Endothelial cell of umbilical vein (primary cell): ENCODE measurements at regions not wholly inside any gene's neighbourhood (a gene's known extent, or its start where the extent isn't known, plus 50 kb on each side); places are given as distances from the start of the nearest gene placed in this dataset.

Source experiments
- FOS ChIP-seq: IDR thresholded peaks from 2 replicates; pipeline ENCODE4 v1.6.1; 2011; ENCODE audit warnings: mild to moderate bottlenecking, low read length, moderate library complexity, borderline replicate concordance; ENCODE audit not compliant: insufficient read depth
- TF ChIP-seq, protein P1 (sequence below), 2 donors: IDR thresholded peaks; 1 replicate in 1 of 2; 2 replicates in 1 of 2; pipeline ENCODE4 v1.5.1; 2011; ENCODE audit warnings: low read length in 2 of 2, mild to moderate bottlenecking in 2 of 2, moderate library complexity in 2 of 2, control low read depth in 1 of 2, inconsistent platforms in 1 of 2, low read depth in 1 of 2; ENCODE audit not compliant: insufficient read depth in 1 of 2; ENCODE audit errors: extremely low read depth in 1 of 2

DNA sequence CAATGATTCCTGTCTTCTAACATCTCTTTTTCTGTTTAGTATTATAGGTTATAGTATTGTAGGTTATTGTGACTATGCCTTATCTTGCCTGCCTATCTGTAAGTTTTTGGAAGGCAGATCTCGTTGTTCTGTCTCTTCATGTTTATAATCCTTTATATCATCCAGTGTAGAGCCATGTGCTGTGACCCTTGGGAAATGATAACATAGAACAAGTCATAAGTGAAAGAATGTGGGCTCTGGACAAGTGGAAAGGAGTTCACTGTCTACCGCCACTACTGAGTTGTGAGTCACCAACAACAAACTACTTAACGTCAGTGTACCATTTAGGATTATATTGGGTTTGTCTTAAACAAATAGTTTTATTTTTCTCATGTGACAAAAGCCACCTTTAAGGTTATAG, 139.3 kb downstream of the LYPLAL1 start:
- TF ChIP-seq, protein P1, sequence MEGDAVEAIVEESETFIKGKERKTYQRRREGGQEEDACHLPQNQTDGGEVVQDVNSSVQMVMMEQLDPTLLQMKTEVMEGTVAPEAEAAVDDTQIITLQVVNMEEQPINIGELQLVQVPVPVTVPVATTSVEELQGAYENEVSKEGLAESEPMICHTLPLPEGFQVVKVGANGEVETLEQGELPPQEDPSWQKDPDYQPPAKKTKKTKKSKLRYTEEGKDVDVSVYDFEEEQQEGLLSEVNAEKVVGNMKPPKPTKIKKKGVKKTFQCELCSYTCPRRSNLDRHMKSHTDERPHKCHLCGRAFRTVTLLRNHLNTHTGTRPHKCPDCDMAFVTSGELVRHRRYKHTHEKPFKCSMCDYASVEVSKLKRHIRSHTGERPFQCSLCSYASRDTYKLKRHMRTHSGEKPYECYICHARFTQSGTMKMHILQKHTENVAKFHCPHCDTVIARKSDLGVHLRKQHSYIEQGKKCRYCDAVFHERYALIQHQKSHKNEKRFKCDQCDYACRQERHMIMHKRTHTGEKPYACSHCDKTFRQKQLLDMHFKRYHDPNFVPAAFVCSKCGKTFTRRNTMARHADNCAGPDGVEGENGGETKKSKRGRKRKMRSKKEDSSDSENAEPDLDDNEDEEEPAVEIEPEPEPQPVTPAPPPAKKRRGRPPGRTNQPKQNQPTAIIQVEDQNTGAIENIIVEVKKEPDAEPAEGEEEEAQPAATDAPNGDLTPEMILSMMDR (IDR thresholded peaks at IDR 0.05; ENCODE audit: extremely low read depth in 1 of 2, insufficient read depth in 1 of 2, low read depth in 1 of 2, low read length in 2 of 2) = no peak
- peak; percentile 62 for TF ChIP-seq FOS
